ENCODE measurements at regions not wholly inside any gene's neighbourhood (a gene's known extent, or its start where the extent isn't known, plus 50 kb on each side); places are given as distances from the start of the nearest gene placed in this dataset.
"Not testable (repeated sequence)": the region's sequence is repeated elsewhere in the genome, so short reads cannot be mapped to it uniquely, and the experiment has no call there.

- 8% methylated on average over 2 of the region's 2 CpGs for WGBS (ENCODE audit: low lambda C conversion rate)
- peaks cover 0 to 2% of the 10 kb centered on the region in 2 experiments; a peak in 1 of 4 replicates for H3K4me1 ChIP-seq (ENCODE audit: control insufficient read depth in 1 of 2, insufficient read depth in 2 of 2, low read depth in 1 of 2, low read length in 1 of 2)
- H3K9me2 ChIP-seq: no peaks in the 10 kb centered on the region
- no peaks in the 10 kb centered on the region for H4K20me1 ChIP-seq (ENCODE audit: insufficient read depth)
- H3F3A ChIP-seq (replicated peaks; ENCODE audit: insufficient read depth): no peaks in the 10 kb centered on the region
- POLR2A ChIA-PET: no interaction called here
- no peaks in the 10 kb centered on the region for H3K36me3 ChIP-seq (replicated peaks in 1 of 2; ENCODE audit: control insufficient read depth in 1 of 2, insufficient read depth in 2 of 2, low read length in 1 of 2)
- no peak for DNase-seq
- no peak overlapping the region for H2AFZ ChIP-seq (ENCODE audit: low read depth)
- H3K27me3 ChIP-seq (ENCODE audit: insufficient read depth): no peaks in the 10 kb centered on the region; the same call in 1 of the 2 replicates
- CTCF ChIA-PET: interaction anchor here (0.6 to 1.0 kb wide), 2 partner anchors 328 to 353 kb away, joined by 3 read pairs; no protein-coding TSS in a partner anchor
- H3K4me3 ChIP-seq (ENCODE audit: low read depth in 2 of 2, low read length in 1 of 2): no peak overlapping the region
- H3K27ac ChIP-seq (ENCODE audit: low read depth in 2 of 2, low read length in 1 of 2): no peak overlapping the region
- no peak overlapping the region for H3K9ac ChIP-seq
- no peaks in the 10 kb centered on the region for H3K79me2 ChIP-seq (ENCODE audit: insufficient read depth)
- no peaks in the 10 kb centered on the region for H3K9me3 ChIP-seq
- no peak for TF ChIP-seq ZBTB33 (IDR thresholded peaks at IDR 0.05; ENCODE audit: borderline replicate concordance, low read depth)
- TF ChIP-seq USF2 (IDR thresholded peaks at IDR 0.05; ENCODE audit: borderline replicate concordance, low read depth, low read length): no peak
- no peak for TF ChIP-seq USF1 (IDR thresholded peaks at IDR 0.05; ENCODE audit: borderline replicate concordance, low read depth)
- no peak for TF ChIP-seq FOXJ3 (CRISPR knock-in tag; IDR thresholded peaks at IDR 0.05)
- TF ChIP-seq RXRA (IDR thresholded peaks at IDR 0.05; ENCODE audit: borderline replicate concordance, low read depth): no peak
- TF ChIP-seq MEF2A (IDR thresholded peaks at IDR 0.05; ENCODE audit: borderline replicate concordance, low read depth): no peak
- TF ChIP-seq POLR2AphosphoS5 (IDR thresholded peaks at IDR 0.05; ENCODE audit: low read depth, low read length): no peak
- no peak for TF ChIP-seq SMC3 (IDR thresholded peaks at IDR 0.05; ENCODE audit: low read depth, low read length)
- no peak for TF ChIP-seq NRF1 (IDR thresholded peaks at IDR 0.05; ENCODE audit: low read depth, low read length)
- TF ChIP-seq EZH2phosphoT487 (IDR thresholded peaks at IDR 0.05; ENCODE audit: borderline replicate concordance, low read depth): no peak
- no peak for TF ChIP-seq MAX (IDR thresholded peaks at IDR 0.05; ENCODE audit: low read depth)
- TF ChIP-seq NFIC (IDR thresholded peaks at IDR 0.05; ENCODE audit: borderline replicate concordance): no peak
- TF ChIP-seq PBX3 (IDR thresholded peaks at IDR 0.05): no peak
- no peak for TF ChIP-seq JUND (IDR thresholded peaks at IDR 0.05)
- no peak for TF ChIP-seq TEAD4 (IDR thresholded peaks at IDR 0.05; ENCODE audit: borderline replicate concordance, insufficient read depth)
- no peak for TF ChIP-seq CTCF (IDR thresholded peaks at IDR 0.05)
- TF ChIP-seq TAF1 (IDR thresholded peaks at IDR 0.05; ENCODE audit: borderline replicate concordance, low read depth, low read length): no peak
- TF ChIP-seq GABPA (IDR thresholded peaks at IDR 0.05; ENCODE audit: low read depth): no peak
- TF ChIP-seq ELF1 (IDR thresholded peaks at IDR 0.05): no peak
- TF ChIP-seq IRF3 (IDR thresholded peaks at IDR 0.05; ENCODE audit: low read depth, low read length): no peak
- no peak overlapping the region for H3K4me2 ChIP-seq
Measured at GRCh38 chr6:15816661-15817060, 153.8 kb upstream of the DTNBP1 start.

- POLR2A ChIA-PET; H3K4me2 ChIP-seq; H3K4me3 ChIP-seq (ENCODE audit: low read depth in 2 of 2, low read length in 1 of 2); H3K27ac ChIP-seq (ENCODE audit: low read depth in 2 of 2, low read length in 1 of 2); H3K36me3 ChIP-seq (replicated peaks in 1 of 2; ENCODE audit: control insufficient read depth in 1 of 2, insufficient read depth in 2 of 2, low read length in 1 of 2); H3F3A ChIP-seq (replicated peaks; ENCODE audit: insufficient read depth); H3K27me3 ChIP-seq (ENCODE audit: insufficient read depth); H4K20me1 ChIP-seq (ENCODE audit: insufficient read depth); H3K79me2 ChIP-seq (ENCODE audit: insufficient read depth); H3K9ac ChIP-seq; H3K9me2 ChIP-seq; H3K9me3 ChIP-seq; DNase-seq; H3K4me1 ChIP-seq (ENCODE audit: control insufficient read depth in 1 of 2, insufficient read depth in 2 of 2, low read depth in 1 of 2, low read length in 1 of 2); H2AFZ ChIP-seq (ENCODE audit: low read depth): not testable (repeated sequence)
- WGBS (ENCODE audit: low lambda C conversion rate): 36% methylated on average over 5 of the region's 5 CpGs
- CTCF ChIA-PET: interaction anchor here (0.7 to 1.5 kb wide), 2 partner anchors 12 to 369 kb away, joined by 3 to 4 read pairs; no protein-coding TSS in a partner anchor
Measured at GRCh38 chr6:15813698-15814097, 150.9 kb upstream of the DTNBP1 start.
